ENCODE measurements at regions not wholly inside any gene's neighbourhood (a gene's known extent, or its start where the extent isn't known, plus 50 kb on each side); places are given as distances from the start of the nearest gene placed in this dataset.

- DNase-seq = no peak
- Histone ChIP-seq H3K36me3 (replicated peaks in 1 of 2) (no peaks in the 10 kb centered on the region), H3K4me3 (no peak overlapping the region), H3K27ac (no peak overlapping the region), H3K4me1 (replicated peaks in 1 of 2) (no peaks in the 10 kb centered on the region), H3K27me3 (no peaks in the 10 kb centered on the region), H3K9me3 (replicated peaks in 1 of 3) (no peaks in the 10 kb centered on the region)
- 56 to 62% (median 61%) methylated on average over 13 of the region's 13 CpGs for WGBS, 4 donors
- intact Hi-C loops (cut with DNase I) = no loop called here
- no peak for TF ChIP-seq CTCF (IDR thresholded peaks at IDR 0.05)
- no peak for TF ChIP-seq POLR2A (IDR thresholded peaks at IDR 0.05)
These were observed 51.1 kb upstream of the ZNF236 start for GRCh38 chr18:76771192-76771799.

GRCh38 chr18:76767954-76768353, 54.4 kb upstream of the ZNF236 start:
- no peaks in the 10 kb centered on the region for H3K27me3 ChIP-seq
- no peak overlapping the region for H3K4me3 ChIP-seq
- no peaks in the 10 kb centered on the region for H3K4me1 ChIP-seq (replicated peaks in 1 of 2)
- no peak for TF ChIP-seq CTCF (IDR thresholded peaks at IDR 0.05)
- TF ChIP-seq POLR2A (IDR thresholded peaks at IDR 0.05) = no peak
- no peaks in the 10 kb centered on the region for H3K9me3 ChIP-seq (replicated peaks in 1 of 3)
- no peak overlapping the region for H3K27ac ChIP-seq
- no peaks in the 10 kb centered on the region for H3K36me3 ChIP-seq (replicated peaks in 1 of 2)
- 72 to 80% (median 77%) methylated on average over 1 of the region's 1 CpG for WGBS, 4 donors
- intact Hi-C loops (cut with DNase I) = no loop called here
- DNase-seq = no peak

GRCh38 chr18:76766429-76766828, 55.9 kb upstream of the ZNF236 start:
- no peak for DNase-seq
- Histone ChIP-seq H3K27ac (no peak overlapping the region), H3K4me3 (no peak overlapping the region), H3K36me3 (replicated peaks in 1 of 2) (no peaks in the 10 kb centered on the region), H3K27me3 (no peaks in the 10 kb centered on the region), H3K4me1 (replicated peaks in 1 of 2) (no peaks in the 10 kb centered on the region), H3K9me3 (replicated peaks in 1 of 3) (no peaks in the 10 kb centered on the region)
- no peak for TF ChIP-seq CTCF (IDR thresholded peaks at IDR 0.05)
- no peak for TF ChIP-seq POLR2A (IDR thresholded peaks at IDR 0.05)
- 73 to 81% (median 80%) methylated on average over 7 of the region's 7 CpGs for WGBS, 4 donors
- intact Hi-C loops (cut with DNase I) = no loop called here

- no peak overlapping the region for H3K4me3 ChIP-seq
- H3K27ac ChIP-seq = no peak overlapping the region
- H3K27me3 ChIP-seq = no peaks in the 10 kb centered on the region
- TF ChIP-seq CTCF (IDR thresholded peaks at IDR 0.05) (no peak), POLR2A (IDR thresholded peaks at IDR 0.05) (no peak)
- intact Hi-C loops (cut with DNase I) = no loop called here
- 69 to 75% (median 71%) methylated on average over 5 of the region's 5 CpGs for WGBS, 4 donors
- H3K4me1 ChIP-seq (replicated peaks in 1 of 2) = no peaks in the 10 kb centered on the region
- H3K9me3 ChIP-seq (replicated peaks in 1 of 3) = no peaks in the 10 kb centered on the region
- no peak for DNase-seq
- no peaks in the 10 kb centered on the region for H3K36me3 ChIP-seq (replicated peaks in 1 of 2)
These were observed 56.7 kb upstream of the ZNF236 start for GRCh38 chr18:76765649-76766048.

All from adrenal gland (tissue), 9 donors.